ENCODE measurements at regions not wholly inside any gene's neighbourhood (a gene's known extent, or its start where the extent isn't known, plus 50 kb on each side); places are given as distances from the start of the nearest gene placed in this dataset.

GRCh38 chr14:98103705-98104104, 1168.3 kb downstream of the BCL11B start:
- TF ChIP-seq GATA2 (IDR thresholded peaks at IDR 0.05; ENCODE audit: insufficient read depth, insufficient read length, low read depth, low read length) (no peak), POLR2AphosphoS5 (IDR thresholded peaks at IDR 0.05; ENCODE audit: insufficient read depth, low read depth, low read length) (no peak), JUN (IDR thresholded peaks at IDR 0.05; ENCODE audit: borderline replicate concordance, insufficient read depth, insufficient read length, low read depth) (no peak), CTCF (IDR thresholded peaks at IDR 0.05; ENCODE audit: extremely low read depth in 1 of 2, insufficient read depth in 1 of 2, low read depth in 1 of 2, low read length in 2 of 2) (no peak), POLR2A (IDR thresholded peaks at IDR 0.05; ENCODE audit: low read depth, low read length) (no peak), MAX (IDR thresholded peaks at IDR 0.05; ENCODE audit: insufficient read depth, insufficient read length) (no peak), EZH2 (IDR thresholded peaks at IDR 0.05; ENCODE audit: borderline replicate concordance, low read depth, low read length, severe bottlenecking) (no peak), MYC (IDR thresholded peaks at IDR 0.05; ENCODE audit: low read depth, low read length) (no peak), FOS (IDR thresholded peaks at IDR 0.05; ENCODE audit: borderline replicate concordance, insufficient read depth, low read length) (no peak)
- BruUV-seq (replicated peaks): no TSS peak
- dilution Hi-C loops (cut with MboI; ENCODE audit: extremely low pct_ligation_motif_present, low sequenced_read_pairs): no loop called here

More at GRCh38 chr14:98103705-98104104, 1168.3 kb downstream of the BCL11B start:
- no peaks in the 10 kb centered on the region for H4K20me1 ChIP-seq (replicated peaks; ENCODE audit: control insufficient read depth, extremely low read depth, insufficient read depth, low read length)
- intact Hi-C loops (cut with micrococcal nuclease): no loop called here
- POLR2A ChIA-PET: no interaction called here
- no peak overlapping the region for H3K4me3 ChIP-seq (replicated peaks in 1 of 3; ENCODE audit: insufficient read depth in 1 of 3, low read depth in 1 of 3, low read length in 3 of 3)
- DNase-seq (ENCODE audit: low read depth, low spot score) (no peak), FAIRE-seq (no peak)
- H3K79me2 ChIP-seq (ENCODE audit: control insufficient read depth, insufficient read depth, low read length): no peaks in the 10 kb centered on the region
- CTCF ChIA-PET: no interaction called here
- H3K9me1 ChIP-seq (replicated peaks; ENCODE audit: control insufficient read depth, extremely low read depth, insufficient read depth, low read length): no peaks in the 10 kb centered on the region
- peaks cover 9% of the 10 kb centered on the region for H3K9me3 ChIP-seq (replicated peaks; ENCODE audit: control insufficient read depth, insufficient read depth, low read length)
- no peak overlapping the region for H3K9ac ChIP-seq (replicated peaks; ENCODE audit: extremely low read depth, insufficient read depth, low read length)
- H3K4me2 ChIP-seq (ENCODE audit: insufficient read depth, low read length): no peak overlapping the region
- H3K27ac ChIP-seq (ENCODE audit: insufficient read depth, low read depth, low read length): no peak overlapping the region
- H2AFZ ChIP-seq (ENCODE audit: low read depth, low read length): no peak overlapping the region
- H3K36me3 ChIP-seq (ENCODE audit: control insufficient read depth in 2 of 2, extremely low read depth in 1 of 2, insufficient read depth in 2 of 2, low read length in 2 of 2): no peaks in the 10 kb centered on the region
- H3K27me3 ChIP-seq (ENCODE audit: control insufficient read depth in 2 of 2, insufficient read depth in 2 of 2, low read length in 2 of 2): no peaks in the 10 kb centered on the region
- no peaks in the 10 kb centered on the region for H3K4me1 ChIP-seq (ENCODE audit: control insufficient read depth, extremely low read depth, insufficient read depth, low read length)
